Stimulated activated naive B cell treated with anti-CD40 and anti-IgM and Interleukin-4, amounts not matched to agents 10 μg/mL and 1 μg/mL and 100 μg/mL, for 72 hours (primary cell): ENCODE measurements at regions not wholly inside any gene's neighbourhood (a gene's known extent, or its start where the extent isn't known, plus 50 kb on each side); places are given as distances from the start of the nearest gene placed in this dataset.
"Not testable (repeated sequence)": the region's sequence is repeated elsewhere in the genome, so short reads cannot be mapped to it uniquely, and the experiment has no call there.

Experiments used
- ATAC-seq, 2 donors: fragments of 150-1000 bp; cut with Tn5 transposase; replicated peaks; 2 replicates each; pipeline ENCODE4 v1.10.0; 2021; ENCODE audit warnings: moderate library complexity in 1 of 2
- DNase-seq: peaks from one replicate; pipeline ENCODE4 v3.0.0; 2021
- H3K27ac Mint-ChIP-seq: one replicate; pipeline ENCODE4 v1.8.0; 2022; ENCODE audit warnings: mild to moderate bottlenecking, mixed read lengths
- H3K27me3 Mint-ChIP-seq, 2 donors: one replicate each; pipeline ENCODE4 v1.8.0; 2022; ENCODE audit warnings: mixed read lengths in 2 of 2
- H3K36me3 Mint-ChIP-seq, 2 donors: one replicate each; pipeline ENCODE4 v1.8.0; 2022; ENCODE audit warnings: mixed read lengths in 2 of 2, mild to moderate bottlenecking in 1 of 2
- H3K4me1 Mint-ChIP-seq, 2 donors: one replicate each; pipeline ENCODE4 v1.8.0; 2022; ENCODE audit warnings: mixed read lengths in 2 of 2, mild to moderate bottlenecking in 1 of 2
- H3K4me3 Mint-ChIP-seq, 2 donors: one replicate each; pipeline ENCODE4 v1.8.0; 2022; ENCODE audit warnings: mild to moderate bottlenecking in 2 of 2, mixed read lengths in 2 of 2, moderate library complexity in 1 of 2
- H3K9me3 Mint-ChIP-seq, 2 donors: one replicate each; pipeline ENCODE4 v1.8.0; 2022; ENCODE audit warnings: mixed read lengths in 2 of 2, mild to moderate bottlenecking in 1 of 2

GRCh38 chrX:1794586-1794985 is 179.7 kb downstream of the ASMT start:
- H3K9me3 Mint-ChIP-seq: peaks cover 0 to 1% of the 10 kb centered on the region in 2 donors
- ATAC-seq (no peak), DNase-seq (no peak)
- peaks cover 0 to 7% of the 10 kb centered on the region in 2 donors for H3K27me3 Mint-ChIP-seq
- H3K36me3 Mint-ChIP-seq: no peaks in the 10 kb centered on the region
- H3K4me3 Mint-ChIP-seq: no peak overlapping the region
- H3K4me1 Mint-ChIP-seq: no peaks in the 10 kb centered on the region
- H3K27ac Mint-ChIP-seq: no peak overlapping the region

- Mint-ChIP-seq H3K9me3 (no peaks in the 10 kb centered on the region), H3K27me3 (no peaks in the 10 kb centered on the region), H3K27ac (no peak overlapping the region), H3K36me3 (no peaks in the 10 kb centered on the region), H3K4me3 (no peak overlapping the region), H3K4me1 (no peaks in the 10 kb centered on the region)
- ATAC-seq (no peak), DNase-seq (no peak)
Measured at GRCh38 chrX:1802912-1803311, 188.1 kb downstream of the ASMT start.

GRCh38 chrX:1803741-1804140 is 188.9 kb downstream of the ASMT start:
- H3K4me3 Mint-ChIP-seq: no peak overlapping the region
- H3K9me3 Mint-ChIP-seq: no peaks in the 10 kb centered on the region
- no peaks in the 10 kb centered on the region for H3K27me3 Mint-ChIP-seq
- no peak overlapping the region for H3K27ac Mint-ChIP-seq
- ATAC-seq (no peak), DNase-seq (no peak)
- no peaks in the 10 kb centered on the region for H3K36me3 Mint-ChIP-seq
- no peaks in the 10 kb centered on the region for H3K4me1 Mint-ChIP-seq

GRCh38 chrX:1807301-1807731 is 192.5 kb downstream of the ASMT start:
- peaks cover 0 to 2% of the 10 kb centered on the region in 2 donors for H3K9me3 Mint-ChIP-seq
- no peaks in the 10 kb centered on the region for H3K36me3 Mint-ChIP-seq
- no peak overlapping the region for H3K27ac Mint-ChIP-seq
- H3K4me1 Mint-ChIP-seq: no peaks in the 10 kb centered on the region
- no peak overlapping the region for H3K4me3 Mint-ChIP-seq
- peaks cover 0 to 5% of the 10 kb centered on the region in 2 donors for H3K27me3 Mint-ChIP-seq
- no peak for DNase-seq
- ATAC-seq: no peak

- Mint-ChIP-seq H3K36me3 (no peaks in the 10 kb centered on the region), H3K27me3 (peaks cover 0 to 5% of the 10 kb centered on the region in 2 donors), H3K27ac (no peak overlapping the region), H3K9me3 (peaks cover 0 to 2% of the 10 kb centered on the region in 2 donors), H3K4me1 (no peaks in the 10 kb centered on the region), H3K4me3 (no peak overlapping the region)
- ATAC-seq (no peak), DNase-seq (no peak)
Measured at GRCh38 chrX:1809581-1809980, 194.7 kb downstream of the ASMT start.

GRCh38 chrX:1813809-1814208 is 198.9 kb downstream of the ASMT start:
- ATAC-seq: no peak
- H3K36me3 Mint-ChIP-seq: no peaks in the 10 kb centered on the region
- no peak overlapping the region for H3K27ac Mint-ChIP-seq
- DNase-seq: no peak
- peaks cover 0 to 4% of the 10 kb centered on the region in 2 donors for H3K9me3 Mint-ChIP-seq
- H3K27me3 Mint-ChIP-seq: peaks cover 0 to 5% of the 10 kb centered on the region in 2 donors
- no peak overlapping the region for H3K4me3 Mint-ChIP-seq
- H3K4me1 Mint-ChIP-seq: no peaks in the 10 kb centered on the region

GRCh38 chrX:1815456-1816175 is 200.8 kb downstream of the ASMT start:
- H3K27ac Mint-ChIP-seq: peak overlapping the region; percentile 20
- H3K4me1 Mint-ChIP-seq: no peaks in the 10 kb centered on the region
- peaks cover 0 to 5% of the 10 kb centered on the region in 2 donors for H3K27me3 Mint-ChIP-seq
- peaks cover 0 to 1% of the 10 kb centered on the region in 2 donors for H3K9me3 Mint-ChIP-seq
- DNase-seq (no peak), ATAC-seq (no peak)
- no peak overlapping the region for H3K4me3 Mint-ChIP-seq
- H3K36me3 Mint-ChIP-seq: no peaks in the 10 kb centered on the region

GRCh38 chrX:1816387-1816982 is 201.6 kb downstream of the ASMT start:
- H3K27me3 Mint-ChIP-seq, DNase-seq, H3K4me3 Mint-ChIP-seq, ATAC-seq, H3K4me1 Mint-ChIP-seq, H3K27ac Mint-ChIP-seq, H3K36me3 Mint-ChIP-seq, H3K9me3 Mint-ChIP-seq: not testable (repeated sequence)

GRCh38 chrX:1821846-1822245 is 207.0 kb downstream of the ASMT start:
- peaks cover 0 to 3% of the 10 kb centered on the region in 2 donors for H3K9me3 Mint-ChIP-seq
- H3K27me3 Mint-ChIP-seq: peaks cover 13 to 26% of the 10 kb centered on the region in 2 donors
- H3K4me3 Mint-ChIP-seq: no peak overlapping the region
- H3K27ac Mint-ChIP-seq: no peak overlapping the region
- DNase-seq (no peak), ATAC-seq (no peak)
- no peaks in the 10 kb centered on the region for H3K36me3 Mint-ChIP-seq
- no peaks in the 10 kb centered on the region for H3K4me1 Mint-ChIP-seq

- ATAC-seq: no peak
- no peaks in the 10 kb centered on the region for H3K4me1 Mint-ChIP-seq
- H3K36me3 Mint-ChIP-seq: no peaks in the 10 kb centered on the region
- no peak overlapping the region for H3K4me3 Mint-ChIP-seq
- no peak for DNase-seq
- peaks cover 0 to 3% of the 10 kb centered on the region in 2 donors for H3K9me3 Mint-ChIP-seq
- no peak overlapping the region for H3K27ac Mint-ChIP-seq
- H3K27me3 Mint-ChIP-seq: peaks cover 13 to 26% of the 10 kb centered on the region in 2 donors
Measured at GRCh38 chrX:1824855-1825254, 210.0 kb downstream of the ASMT start.

GRCh38 chrX:1833656-1834360 is 218.9 kb downstream of the ASMT start:
- no peak for ATAC-seq
- DNase-seq: no peak
- peaks cover 4 to 5% of the 10 kb centered on the region in 2 donors for H3K9me3 Mint-ChIP-seq
- H3K4me1 Mint-ChIP-seq: no peaks in the 10 kb centered on the region
- H3K36me3 Mint-ChIP-seq: peaks cover 0 to 3% of the 10 kb centered on the region in 2 donors
- peaks cover 5 to 12% of the 10 kb centered on the region in 2 donors for H3K27me3 Mint-ChIP-seq
- no peak overlapping the region for H3K27ac Mint-ChIP-seq
- no peak overlapping the region for H3K4me3 Mint-ChIP-seq

GRCh38 chrX:1835056-1835455 is 220.2 kb downstream of the ASMT start:
- Mint-ChIP-seq H3K27ac (no peak overlapping the region), H3K4me1 (no peaks in the 10 kb centered on the region), H3K27me3 (peaks cover 6 to 12% of the 10 kb centered on the region in 2 donors), H3K9me3 (peaks cover 4 to 5% of the 10 kb centered on the region in 2 donors), H3K36me3 (peaks cover 0 to 3% of the 10 kb centered on the region in 2 donors), H3K4me3 (no peak overlapping the region)
- DNase-seq (no peak), ATAC-seq (no peak)

GRCh38 chrX:1836683-1837082 is 221.8 kb downstream of the ASMT start:
- DNase-seq: no peak
- Mint-ChIP-seq H3K4me3 (no peak overlapping the region), H3K27me3 (peaks cover 9 to 12% of the 10 kb centered on the region in 2 donors), H3K4me1 (no peaks in the 10 kb centered on the region), H3K36me3 (peaks cover 0 to 3% of the 10 kb centered on the region in 2 donors), H3K9me3 (peaks cover 4 to 7% of the 10 kb centered on the region in 2 donors), H3K27ac (no peak overlapping the region)
- no peak for ATAC-seq

- peaks cover 4% of the 10 kb centered on the region in 2 donors for H3K9me3 Mint-ChIP-seq
- peaks cover 0 to 4% of the 10 kb centered on the region in 2 donors for H3K27me3 Mint-ChIP-seq
- peaks cover 0 to 3% of the 10 kb centered on the region in 2 donors for H3K36me3 Mint-ChIP-seq
- no peak for DNase-seq
- H3K4me1 Mint-ChIP-seq: no peaks in the 10 kb centered on the region
- no peak overlapping the region for H3K4me3 Mint-ChIP-seq
- no peak for ATAC-seq
- no peak overlapping the region for H3K27ac Mint-ChIP-seq
Measured at GRCh38 chrX:1841746-1842145, 226.9 kb downstream of the ASMT start.

- ATAC-seq, H3K4me1 Mint-ChIP-seq, DNase-seq, H3K27me3 Mint-ChIP-seq, H3K36me3 Mint-ChIP-seq, H3K27ac Mint-ChIP-seq, H3K4me3 Mint-ChIP-seq, H3K9me3 Mint-ChIP-seq: not testable (repeated sequence)
Measured at GRCh38 chrX:1847000-1847399, 232.1 kb downstream of the ASMT start.
